ENCODE measurements at regions not wholly inside any gene's neighbourhood (a gene's known extent, or its start where the extent isn't known, plus 50 kb on each side); places are given as distances from the start of the nearest gene placed in this dataset.

DNA sequence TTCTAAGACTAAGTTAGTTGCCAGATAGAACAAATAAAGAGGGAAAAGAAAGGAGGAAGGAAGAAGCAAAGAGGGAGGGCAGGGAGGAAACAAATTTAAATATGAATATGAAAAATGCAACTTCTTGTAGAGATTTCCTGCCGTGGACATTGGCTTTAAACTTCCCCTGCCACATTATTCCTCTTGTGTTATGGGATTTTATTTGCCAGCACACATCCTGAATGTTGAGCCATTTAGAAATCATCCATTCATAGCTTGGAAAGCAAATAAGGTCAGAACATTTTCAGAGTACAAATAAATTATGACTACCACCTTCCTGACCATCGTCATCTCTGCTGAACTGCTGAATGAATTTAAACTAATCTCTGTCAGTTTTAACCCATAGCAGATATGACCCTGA is 911.9 kb upstream of the LRRN3 start:
- TF ChIP-seq, protein P1, sequence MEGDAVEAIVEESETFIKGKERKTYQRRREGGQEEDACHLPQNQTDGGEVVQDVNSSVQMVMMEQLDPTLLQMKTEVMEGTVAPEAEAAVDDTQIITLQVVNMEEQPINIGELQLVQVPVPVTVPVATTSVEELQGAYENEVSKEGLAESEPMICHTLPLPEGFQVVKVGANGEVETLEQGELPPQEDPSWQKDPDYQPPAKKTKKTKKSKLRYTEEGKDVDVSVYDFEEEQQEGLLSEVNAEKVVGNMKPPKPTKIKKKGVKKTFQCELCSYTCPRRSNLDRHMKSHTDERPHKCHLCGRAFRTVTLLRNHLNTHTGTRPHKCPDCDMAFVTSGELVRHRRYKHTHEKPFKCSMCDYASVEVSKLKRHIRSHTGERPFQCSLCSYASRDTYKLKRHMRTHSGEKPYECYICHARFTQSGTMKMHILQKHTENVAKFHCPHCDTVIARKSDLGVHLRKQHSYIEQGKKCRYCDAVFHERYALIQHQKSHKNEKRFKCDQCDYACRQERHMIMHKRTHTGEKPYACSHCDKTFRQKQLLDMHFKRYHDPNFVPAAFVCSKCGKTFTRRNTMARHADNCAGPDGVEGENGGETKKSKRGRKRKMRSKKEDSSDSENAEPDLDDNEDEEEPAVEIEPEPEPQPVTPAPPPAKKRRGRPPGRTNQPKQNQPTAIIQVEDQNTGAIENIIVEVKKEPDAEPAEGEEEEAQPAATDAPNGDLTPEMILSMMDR (IDR thresholded peaks at IDR 0.05) = no peak
- no peak for TF ChIP-seq POLR2A (IDR thresholded peaks at IDR 0.05)

Data from body of pancreas (tissue), 4 donors.